Karpas-422 (cell line): ENCODE measurements at regions not wholly inside any gene's neighbourhood (a gene's known extent, or its start where the extent isn't known, plus 50 kb on each side); places are given as distances from the start of the nearest gene placed in this dataset.
"Not testable (repeated sequence)": the region's sequence is repeated elsewhere in the genome, so short reads cannot be mapped to it uniquely, and the experiment has no call there.

Experiments used
- DNase-seq: peaks from one replicate; pipeline ENCODE4 v3.0.0-alpha.2; 2015
- H2AFZ ChIP-seq: fragments of 200-600 bp; sonication (generic); 2 replicates; pipeline ENCODE4 v1.6.1; 2014; ENCODE audit warnings: antibody characterized with exemption, low read length, mixed read lengths
- H3K27ac ChIP-seq: fragments of 200-600 bp; sonication (generic); 2 replicates; pipeline ENCODE4 v1.5.1; 2014; ENCODE audit warnings: mild to moderate bottlenecking, low read length, moderate library complexity
- H3K27me3 ChIP-seq: fragments of 200-600 bp; sonication (generic); 2 replicates; pipeline ENCODE4 v1.6.1; 2014; ENCODE audit warnings: low read length, mixed read lengths
- H3K36me3 ChIP-seq: fragments of 200-600 bp; sonication (generic); 2 replicates; pipeline ENCODE4 v1.6.1; 2014; ENCODE audit warnings: low read length, mixed read lengths; ENCODE audit not compliant: insufficient read depth
- H3K4me1 ChIP-seq: fragments of 200-600 bp; sonication (generic); 2 replicates; pipeline ENCODE4 v1.6.1; 2014; ENCODE audit warnings: mild to moderate bottlenecking, low read length, mixed read lengths
- H3K4me2 ChIP-seq: fragments of 200-600 bp; sonication (generic); 2 replicates; pipeline ENCODE4 v1.6.1; 2014; ENCODE audit warnings: low read length, low read depth, mild to moderate bottlenecking; ENCODE audit not compliant: poor library complexity, severe bottlenecking
- H3K4me3 ChIP-seq: fragments of 200-600 bp; sonication (generic); 2 replicates; pipeline ENCODE4 v1.5.1; 2014; ENCODE audit warnings: mild to moderate bottlenecking, antibody characterized with exemption, low read length, mixed read lengths
- H3K79me2 ChIP-seq: fragments of 200-600 bp; sonication (generic); 2 replicates; pipeline ENCODE4 v1.6.1; 2014; ENCODE audit warnings: mild to moderate bottlenecking, low read length, mixed read lengths
- H3K9ac ChIP-seq: fragments of 200-600 bp; sonication (generic); 2 replicates; pipeline ENCODE4 v1.6.0; 2014; ENCODE audit warnings: low read length
- H3K9me2 ChIP-seq: fragments of 200-600 bp; sonication (generic), shearing (Covaris generic); replicated peaks from 2 replicates; pipeline ENCODE4 v1.6.0; 2014; ENCODE audit warnings: mild to moderate bottlenecking, low read length, moderate library complexity; ENCODE audit not compliant: insufficient read depth
- H3K9me3 ChIP-seq: fragments of 300-700, 200-600 bp; sonication (generic); 2 replicates; pipeline ENCODE4 v1.6.1; 2014; ENCODE audit warnings: low read length, mixed read lengths
- H4K20me1 ChIP-seq: fragments of 200-600 bp; sonication (generic); 2 replicates; pipeline ENCODE4 v1.6.1; 2014; ENCODE audit warnings: mild to moderate bottlenecking, antibody characterized with exemption, low read length, low read depth; ENCODE audit not compliant: insufficient read depth

- H3K9me3 ChIP-seq: peaks cover 8% of the 10 kb centered on the region
- no peaks in the 10 kb centered on the region for H3K9me2 ChIP-seq
- H3K79me2 ChIP-seq: no peaks in the 10 kb centered on the region
- 0 out of 2 replicates have a peak overlapping the region, but pooled peaks have one; percentile 57 for H2AFZ ChIP-seq
- H3K9ac ChIP-seq: no peak overlapping the region
- H3K4me1 ChIP-seq: no peaks in the 10 kb centered on the region
- no peak overlapping the region for H3K27ac ChIP-seq
- H3K4me3 ChIP-seq: no peak overlapping the region
- no peak overlapping the region for H3K4me2 ChIP-seq
- no peak for DNase-seq
- H3K27me3 ChIP-seq: no peaks in the 10 kb centered on the region
- H4K20me1 ChIP-seq: no peaks in the 10 kb centered on the region
- no peaks in the 10 kb centered on the region for H3K36me3 ChIP-seq
Observed at GRCh38 chr3:78249294-78249693, 1209.4 kb downstream of the ROBO2 start.

GRCh38 chr3:78253860-78254259 is 1214.0 kb downstream of the ROBO2 start:
- Histone ChIP-seq H3K36me3 (no peaks in the 10 kb centered on the region), H3K4me3 (no peak overlapping the region), H3K4me1 (peaks cover 3% of the 10 kb centered on the region; the same call in 1 of the 2 replicates), H3K9me3 (no peaks in the 10 kb centered on the region), H3K27me3 (no peaks in the 10 kb centered on the region), H4K20me1 (no peaks in the 10 kb centered on the region), H3K79me2 (no peaks in the 10 kb centered on the region), H3K9ac (no peak overlapping the region), H3K27ac (no peak overlapping the region), H3K4me2 (no peak overlapping the region), H2AFZ (peak overlapping the region; percentile 37; the same call in 1 of the 2 replicates), H3K9me2 (no peaks in the 10 kb centered on the region; the same call in 1 of the 2 replicates)
- no peak for DNase-seq

GRCh38 chr3:78255403-78255802 is 1215.5 kb downstream of the ROBO2 start:
- Histone ChIP-seq H3K9ac (no peak overlapping the region), H2AFZ (peak overlapping the region; percentile 74; the same call in 1 of the 2 replicates), H3K4me3 (no peak overlapping the region)

GRCh38 chr3:78256123-78256522 is 1216.2 kb downstream of the ROBO2 start:
- peaks cover 4% of the 10 kb centered on the region; the same call in 1 of the 2 replicates for H3K9me2 ChIP-seq
- peaks cover 3% of the 10 kb centered on the region; the same call in 1 of the 2 replicates for H3K4me1 ChIP-seq
- no peaks in the 10 kb centered on the region for H3K9me3 ChIP-seq
- no peaks in the 10 kb centered on the region for H3K27me3 ChIP-seq
- H4K20me1 ChIP-seq: no peaks in the 10 kb centered on the region
- no peaks in the 10 kb centered on the region for H3K36me3 ChIP-seq
- no peak overlapping the region for H3K27ac ChIP-seq
- H3K9ac ChIP-seq: no peak overlapping the region
- peak overlapping the region; percentile 32; the same call in 1 of the 2 replicates for H2AFZ ChIP-seq
- H3K4me3 ChIP-seq: no peak overlapping the region
- no peak overlapping the region for H3K4me2 ChIP-seq
- no peak for DNase-seq
- no peaks in the 10 kb centered on the region for H3K79me2 ChIP-seq

More at GRCh38 chr3:78255403-78255802, 1215.5 kb downstream of the ROBO2 start:
- Histone ChIP-seq H3K4me2 (no peak overlapping the region), H3K36me3 (no peaks in the 10 kb centered on the region), H3K4me1 (peaks cover 3% of the 10 kb centered on the region; the same call in 1 of the 2 replicates), H3K79me2 (no peaks in the 10 kb centered on the region), H3K9me3 (no peaks in the 10 kb centered on the region), H3K9me2 (no peaks in the 10 kb centered on the region; the same call in 1 of the 2 replicates), H4K20me1 (no peaks in the 10 kb centered on the region), H3K27ac (no peak overlapping the region), H3K27me3 (no peaks in the 10 kb centered on the region)
- DNase-seq: peak; percentile 42

DNA sequence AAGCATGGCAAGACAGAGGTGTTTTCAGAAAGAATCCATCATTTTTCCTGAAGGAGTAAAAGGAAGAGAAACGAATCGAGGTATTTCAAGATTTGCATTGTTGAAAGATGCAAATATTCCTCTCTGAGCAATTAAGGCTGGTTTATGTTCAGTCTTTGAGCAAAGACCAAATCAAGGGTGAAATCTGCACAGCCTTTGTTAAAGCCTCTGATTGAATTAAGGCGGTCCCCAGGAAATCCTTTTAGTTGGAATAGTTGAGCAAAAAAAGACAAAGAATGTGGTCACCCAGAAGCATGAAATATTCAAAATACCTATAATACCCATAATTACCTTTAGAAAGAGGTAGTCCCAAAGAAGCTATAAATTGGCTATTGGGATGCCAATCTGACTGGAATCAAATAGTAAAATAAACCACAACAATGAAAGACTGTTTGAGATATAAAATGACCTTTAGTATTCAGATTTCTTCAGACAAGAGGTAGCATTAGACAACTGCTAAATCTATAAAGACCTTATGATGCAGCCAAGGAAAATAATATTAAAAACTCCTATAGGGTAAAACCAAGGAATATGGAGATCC is 1218.1 kb downstream of the ROBO2 start:
- Histone ChIP-seq H2AFZ (no peak overlapping the region), H3K9ac (no peak overlapping the region), H3K9me2 (peaks cover 4% of the 10 kb centered on the region; the same call in 1 of the 2 replicates), H3K4me2 (no peak overlapping the region), H3K27me3 (no peaks in the 10 kb centered on the region), H3K27ac (no peak overlapping the region), H3K36me3 (no peaks in the 10 kb centered on the region), H4K20me1 (no peaks in the 10 kb centered on the region), H3K4me1 (peaks cover 3% of the 10 kb centered on the region; the same call in 1 of the 2 replicates), H3K4me3 (no peak overlapping the region), H3K79me2 (no peaks in the 10 kb centered on the region), H3K9me3 (no peaks in the 10 kb centered on the region)
- DNase-seq: no peak

GRCh38 chr3:78258798-78259197 is 1218.9 kb downstream of the ROBO2 start:
- H3K4me2 ChIP-seq: no peak overlapping the region
- H3K79me2 ChIP-seq: no peaks in the 10 kb centered on the region
- peaks cover 3% of the 10 kb centered on the region; the same call in 1 of the 2 replicates for H3K4me1 ChIP-seq
- H3K36me3 ChIP-seq: no peaks in the 10 kb centered on the region
- peaks cover 4% of the 10 kb centered on the region; the same call in 1 of the 2 replicates for H3K9me2 ChIP-seq
- DNase-seq: no peak
- no peak overlapping the region for H2AFZ ChIP-seq
- no peak overlapping the region for H3K27ac ChIP-seq
- H3K27me3 ChIP-seq: no peaks in the 10 kb centered on the region
- H3K9me3 ChIP-seq: no peaks in the 10 kb centered on the region
- H3K4me3 ChIP-seq: no peak overlapping the region
- no peak overlapping the region for H3K9ac ChIP-seq
- no peaks in the 10 kb centered on the region for H4K20me1 ChIP-seq

- no peaks in the 10 kb centered on the region for H3K36me3 ChIP-seq
- no peak overlapping the region for H3K4me3 ChIP-seq
- no peaks in the 10 kb centered on the region for H3K79me2 ChIP-seq
- no peak for DNase-seq
- no peaks in the 10 kb centered on the region for H4K20me1 ChIP-seq
- H3K4me2 ChIP-seq: no peak overlapping the region
- peaks cover 4% of the 10 kb centered on the region; the same call in 1 of the 2 replicates for H3K9me2 ChIP-seq
- no peaks in the 10 kb centered on the region for H3K27me3 ChIP-seq
- peaks cover 3% of the 10 kb centered on the region; the same call in 1 of the 2 replicates for H3K4me1 ChIP-seq
- H2AFZ ChIP-seq: no peak overlapping the region
- H3K9ac ChIP-seq: no peak overlapping the region
- no peak overlapping the region for H3K27ac ChIP-seq
- H3K9me3 ChIP-seq: no peaks in the 10 kb centered on the region
Observed at GRCh38 chr3:78260388-78260787, 1220.5 kb downstream of the ROBO2 start.

GRCh38 chr3:78266550-78266949 is 1226.7 kb downstream of the ROBO2 start:
- peak; percentile 68 for DNase-seq
- H3K4me2 ChIP-seq, H3K9ac ChIP-seq, H3K9me3 ChIP-seq, H3K4me3 ChIP-seq, H3K36me3 ChIP-seq, H3K27ac ChIP-seq, H3K79me2 ChIP-seq, H4K20me1 ChIP-seq, H3K4me1 ChIP-seq, H3K9me2 ChIP-seq, H3K27me3 ChIP-seq: not testable (repeated sequence)
- 0 out of 2 replicates have a peak overlapping the region, but pooled peaks have one; percentile 32 for H2AFZ ChIP-seq
